Vagina (tissue), 2 donors: ENCODE measurements at regions not wholly inside any gene's neighbourhood (a gene's known extent, or its start where the extent isn't known, plus 50 kb on each side); places are given as distances from the start of the nearest gene placed in this dataset.

ENCODE experiments used
- DNase-seq, 2 donors: peaks; one replicate each; pipeline ENCODE4 v3.0.0-alpha.2; 2017; ENCODE audit errors: extremely low spot score in 2 of 2
- H3K27ac ChIP-seq: fragments of 200-600 bp; sonication (generic); one replicate; pipeline ENCODE4 v1.5.1; 2019
- H3K27me3 ChIP-seq: fragments of 200-600 bp; sonication (generic); one replicate; pipeline ENCODE4 v1.5.1; 2019
- H3K36me3 ChIP-seq, 2 donors: fragments of 200-600 bp; sonication (generic); one replicate each; pipeline ENCODE4 v1.5.1; 2017 to 2019
- H3K4me1 ChIP-seq: fragments of 200-600 bp; sonication (generic); one replicate; pipeline ENCODE4 v1.5.1; 2019
- H3K4me3 ChIP-seq, 2 donors: fragments of 200-600 bp; sonication (generic); 1 replicate in 1 of 2; 2 replicates in 1 of 2; pipeline ENCODE4 v1.5.1; 2016 to 2019
- H3K9me3 ChIP-seq: fragments of 200-600 bp; sonication (generic); one replicate; pipeline ENCODE4 v1.5.1; 2019
- POLR2A ChIP-seq, 2 donors: fragments of 450-650 bp; IDR thresholded peaks; one replicate each; pipeline ENCODE4 v1.6.1; 2017; ENCODE audit warnings: antibody characterized with exemption in 2 of 2, mild to moderate bottlenecking in 2 of 2, moderate library complexity in 2 of 2
- POLR2AphosphoS5 ChIP-seq, 2 donors: sonication (generic); formaldehyde crosslinking; IDR thresholded peaks; one replicate each; pipeline ENCODE4 v1.9.0; 2017; ENCODE audit warnings: antibody characterized with exemption in 2 of 2, mild to moderate bottlenecking in 2 of 2, low read depth in 1 of 2; ENCODE audit not compliant: insufficient read depth in 1 of 2
- intact Hi-C: fragments of 100-400 bp; cut with DNase I; formaldehyde crosslinking; loops from one replicate; pipeline ENCODE4 v1.15.1; 2023
- TF ChIP-seq, protein P1 (sequence below), 3 experiments: fragments of 450-650 bp in 2 of 3; fragments of 200-600 bp in 1 of 3; sonication (generic) in 1 of 3; IDR thresholded peaks; one replicate each; pipeline ENCODE4 v1.5.1; 2017 to 2019; ENCODE audit warnings: antibody characterized with exemption in 3 of 3, mild to moderate bottlenecking in 2 of 3, moderate library complexity in 2 of 3

DNA sequence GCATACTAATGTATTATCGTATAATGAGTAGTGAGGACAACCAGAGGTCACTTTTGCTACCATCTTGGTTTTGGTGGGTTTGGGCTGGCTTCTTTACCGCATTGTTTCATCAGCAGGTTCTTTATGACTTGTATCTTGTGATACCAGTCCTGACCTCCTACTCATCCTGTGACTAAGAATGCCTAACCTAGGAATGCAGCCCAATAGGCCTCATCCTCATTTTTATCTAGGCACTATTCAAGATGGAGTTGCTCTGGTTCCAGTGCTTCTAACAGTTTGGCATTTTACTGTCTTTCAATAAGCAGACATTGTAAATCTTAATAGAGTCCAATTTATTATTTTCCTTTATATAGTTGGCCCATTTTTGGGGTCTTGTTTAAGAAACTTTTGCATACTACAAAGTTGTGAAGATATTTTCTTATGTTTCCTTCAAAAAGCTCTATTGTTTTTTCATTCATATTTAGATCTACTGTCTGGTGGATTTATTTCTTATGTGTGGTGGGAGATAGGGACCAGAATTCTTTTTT is 60.8 kb upstream of the RNU6-1 start:
- no peak for DNase-seq
- no peak overlapping the region for H3K27ac ChIP-seq
- no peaks in the 10 kb centered on the region for H3K27me3 ChIP-seq
- H3K36me3 ChIP-seq, result no peaks in the 10 kb centered on the region
- TF ChIP-seq, protein P1, sequence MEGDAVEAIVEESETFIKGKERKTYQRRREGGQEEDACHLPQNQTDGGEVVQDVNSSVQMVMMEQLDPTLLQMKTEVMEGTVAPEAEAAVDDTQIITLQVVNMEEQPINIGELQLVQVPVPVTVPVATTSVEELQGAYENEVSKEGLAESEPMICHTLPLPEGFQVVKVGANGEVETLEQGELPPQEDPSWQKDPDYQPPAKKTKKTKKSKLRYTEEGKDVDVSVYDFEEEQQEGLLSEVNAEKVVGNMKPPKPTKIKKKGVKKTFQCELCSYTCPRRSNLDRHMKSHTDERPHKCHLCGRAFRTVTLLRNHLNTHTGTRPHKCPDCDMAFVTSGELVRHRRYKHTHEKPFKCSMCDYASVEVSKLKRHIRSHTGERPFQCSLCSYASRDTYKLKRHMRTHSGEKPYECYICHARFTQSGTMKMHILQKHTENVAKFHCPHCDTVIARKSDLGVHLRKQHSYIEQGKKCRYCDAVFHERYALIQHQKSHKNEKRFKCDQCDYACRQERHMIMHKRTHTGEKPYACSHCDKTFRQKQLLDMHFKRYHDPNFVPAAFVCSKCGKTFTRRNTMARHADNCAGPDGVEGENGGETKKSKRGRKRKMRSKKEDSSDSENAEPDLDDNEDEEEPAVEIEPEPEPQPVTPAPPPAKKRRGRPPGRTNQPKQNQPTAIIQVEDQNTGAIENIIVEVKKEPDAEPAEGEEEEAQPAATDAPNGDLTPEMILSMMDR (IDR thresholded peaks at IDR 0.05), result no peak
- TF ChIP-seq POLR2A (IDR thresholded peaks at IDR 0.05) (no peak), POLR2AphosphoS5 (IDR thresholded peaks at IDR 0.05; ENCODE audit: insufficient read depth in 1 of 2, low read depth in 1 of 2) (no peak)
- H3K9me3 ChIP-seq, result no peaks in the 10 kb centered on the region
- H3K4me3 ChIP-seq, result no peak overlapping the region
- peaks cover 7% of the 10 kb centered on the region for H3K4me1 ChIP-seq
- intact Hi-C loops, result no loop called here

DNA sequence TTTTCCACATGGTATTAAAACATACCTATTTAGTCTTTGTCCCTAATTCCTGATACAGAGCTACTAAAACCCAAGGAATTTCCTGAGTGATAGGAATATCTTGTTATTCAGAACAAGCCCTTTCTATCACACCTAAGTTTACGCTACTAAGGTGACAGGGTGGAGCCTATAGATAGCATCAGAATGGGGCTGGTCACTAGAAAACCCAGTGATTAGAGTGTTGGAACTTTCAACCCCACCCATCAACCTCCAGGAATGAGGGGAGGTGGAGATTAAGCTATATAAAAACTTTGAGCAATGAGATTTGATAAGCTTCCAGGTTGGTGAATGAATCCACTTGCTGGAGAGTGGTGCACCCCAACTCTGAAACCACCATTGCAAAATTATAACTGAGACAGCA is 62.1 kb upstream of the RNU6-1 start:
- Histone ChIP-seq H3K36me3 (no peaks in the 10 kb centered on the region), H3K4me1 (peaks cover 7% of the 10 kb centered on the region), H3K4me3 (no peak overlapping the region), H3K27me3 (no peaks in the 10 kb centered on the region), H3K9me3 (no peaks in the 10 kb centered on the region), H3K27ac (no peak overlapping the region)
- intact Hi-C loops, result no loop called here
- DNase-seq, result no peak
- no peak for TF ChIP-seq POLR2AphosphoS5 (IDR thresholded peaks at IDR 0.05; ENCODE audit: insufficient read depth in 1 of 2, low read depth in 1 of 2)
- no peak for TF ChIP-seq POLR2A (IDR thresholded peaks at IDR 0.05)
- TF ChIP-seq, protein P1 (IDR thresholded peaks at IDR 0.05), result no peak

DNA sequence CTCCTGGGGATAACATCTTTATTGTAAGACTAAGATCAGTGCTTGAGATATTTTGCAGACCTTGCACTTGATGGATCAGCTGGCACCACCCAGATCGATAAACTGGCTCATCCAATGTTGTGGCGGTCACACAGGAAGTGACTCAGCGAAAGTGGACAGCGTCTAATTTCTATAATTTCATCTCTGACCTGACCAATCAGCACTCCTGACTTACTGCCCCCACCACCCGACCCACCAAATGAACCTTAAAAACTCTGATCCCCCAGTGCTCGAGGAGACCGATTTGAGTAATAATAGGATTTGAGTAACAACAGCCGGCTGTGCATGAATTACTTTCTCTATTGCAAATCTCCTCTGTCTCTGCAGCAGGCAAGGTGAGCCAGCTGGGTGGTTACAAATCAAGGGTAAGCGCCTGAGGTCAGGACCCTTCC is 62.7 kb upstream of the RNU6-1 start:
- H3K9me3 ChIP-seq, result no peaks in the 10 kb centered on the region
- no peaks in the 10 kb centered on the region for H3K27me3 ChIP-seq
- intact Hi-C loops, result no loop called here
- peaks cover 3% of the 10 kb centered on the region for H3K4me1 ChIP-seq
- no peak for DNase-seq
- no peaks in the 10 kb centered on the region for H3K36me3 ChIP-seq
- H3K27ac ChIP-seq, result no peak overlapping the region
- TF ChIP-seq, protein P1 (IDR thresholded peaks at IDR 0.05), result no peak
- no peak for TF ChIP-seq POLR2AphosphoS5 (IDR thresholded peaks at IDR 0.05; ENCODE audit: insufficient read depth in 1 of 2, low read depth in 1 of 2)
- TF ChIP-seq POLR2A (IDR thresholded peaks at IDR 0.05), result no peak
- H3K4me3 ChIP-seq, result no peak overlapping the region

DNA sequence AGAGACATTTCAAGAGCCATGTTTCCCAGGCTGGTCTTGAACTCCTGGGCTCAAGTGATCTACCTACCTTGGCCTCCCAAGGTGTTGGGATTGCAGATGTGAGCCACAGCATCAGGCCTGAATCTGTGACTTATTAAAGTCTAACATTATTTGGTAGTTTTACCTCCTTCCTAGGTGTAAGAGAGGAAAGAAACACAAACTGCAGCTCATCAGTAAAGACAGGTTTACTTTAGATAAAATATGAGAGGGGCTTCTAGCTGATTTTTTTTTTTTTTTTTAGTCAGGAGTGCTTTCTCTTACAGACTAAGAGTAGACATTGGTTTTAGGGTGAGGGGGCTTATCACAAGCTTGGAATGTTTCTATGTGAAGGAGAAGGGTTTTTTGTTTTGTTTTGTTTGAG is 63.9 kb upstream of the RNU6-1 start:
- intact Hi-C loops, result no loop called here
- Histone ChIP-seq H3K4me3 (no peak overlapping the region), H3K27me3 (no peaks in the 10 kb centered on the region), H3K27ac (no peak overlapping the region), H3K36me3 (no peaks in the 10 kb centered on the region), H3K4me1 (no peaks in the 10 kb centered on the region), H3K9me3 (no peaks in the 10 kb centered on the region)
- TF ChIP-seq POLR2A (IDR thresholded peaks at IDR 0.05), result no peak
- no peak for TF ChIP-seq POLR2AphosphoS5 (IDR thresholded peaks at IDR 0.05; ENCODE audit: insufficient read depth in 1 of 2, low read depth in 1 of 2)
- TF ChIP-seq, protein P1 (IDR thresholded peaks at IDR 0.05), result no peak
- no peak for DNase-seq

DNA sequence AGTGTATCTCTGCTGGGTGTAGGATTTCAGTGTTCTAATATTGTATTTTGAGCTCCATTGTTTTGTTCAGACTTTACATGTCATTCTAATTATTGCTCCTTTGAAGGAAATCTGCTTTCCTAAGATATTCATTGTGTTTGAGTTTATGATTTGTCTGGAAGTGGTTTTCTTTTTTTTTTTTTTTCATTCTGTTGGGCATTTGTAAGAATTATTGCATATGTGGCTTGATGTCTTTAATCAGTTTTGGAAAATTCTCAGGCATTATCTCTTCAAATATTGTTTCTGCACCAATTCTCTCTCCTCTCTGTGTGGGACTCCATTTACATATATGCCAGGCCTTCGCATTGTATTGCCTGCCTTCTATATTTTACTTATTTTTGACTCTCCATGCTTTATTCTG is 65.8 kb upstream of the RNU6-1 start:
- H3K4me1 ChIP-seq, result no peaks in the 10 kb centered on the region
- H3K27me3 ChIP-seq, result no peaks in the 10 kb centered on the region
- H3K36me3 ChIP-seq, result no peaks in the 10 kb centered on the region
- no peak overlapping the region for H3K27ac ChIP-seq
- no peak for DNase-seq
- intact Hi-C loops, result no loop called here
- no peak for TF ChIP-seq POLR2AphosphoS5 (IDR thresholded peaks at IDR 0.05; ENCODE audit: insufficient read depth in 1 of 2, low read depth in 1 of 2)
- TF ChIP-seq, protein P1 (IDR thresholded peaks at IDR 0.05), result no peak
- no peak for TF ChIP-seq POLR2A (IDR thresholded peaks at IDR 0.05)
- H3K9me3 ChIP-seq, result no peaks in the 10 kb centered on the region
- no peak overlapping the region for H3K4me3 ChIP-seq
